ENCODE measurements at regions not wholly inside any gene's neighbourhood (a gene's known extent, or its start where the extent isn't known, plus 50 kb on each side); places are given as distances from the start of the nearest gene placed in this dataset.

GRCh38 chr3:124560666-124561215, 169.5 kb upstream of the UMPS start:
- TF ChIP-seq POLR2AphosphoS5 (IDR thresholded peaks at IDR 0.05; ENCODE audit: insufficient read depth, low read depth, low read length) (no peak), CTCF (IDR thresholded peaks at IDR 0.05; ENCODE audit: extremely low read depth in 1 of 2, insufficient read depth in 1 of 2, low read depth in 1 of 2, low read length in 2 of 2) (no peak), POLR2A (IDR thresholded peaks at IDR 0.05; ENCODE audit: low read depth, low read length) (no peak), MAX (IDR thresholded peaks at IDR 0.05; ENCODE audit: insufficient read depth, insufficient read length) (no peak), EZH2 (IDR thresholded peaks at IDR 0.05; ENCODE audit: borderline replicate concordance, low read depth, low read length, severe bottlenecking) (no peak), GATA2 (IDR thresholded peaks at IDR 0.05; ENCODE audit: insufficient read depth, insufficient read length, low read depth, low read length) (no peak), FOS (IDR thresholded peaks at IDR 0.05; ENCODE audit: borderline replicate concordance, insufficient read depth, low read length) (no peak)
